ENCODE measurements at regions not wholly inside any gene's neighbourhood (a gene's known extent, or its start where the extent isn't known, plus 50 kb on each side); places are given as distances from the start of the nearest gene placed in this dataset.
"Not testable (repeated sequence)": the region's sequence is repeated elsewhere in the genome, so short reads cannot be mapped to it uniquely, and the experiment has no call there.

GRCh38 chr2:8370258-8370802 lies 311.5 kb upstream of the ID2 start:
- DNase-seq (ENCODE audit: low read depth): no peak

GRCh38 chr2:8371653-8372052 lies 310.2 kb upstream of the ID2 start:
- DNase-seq (ENCODE audit: low read depth): no peak

DNA sequence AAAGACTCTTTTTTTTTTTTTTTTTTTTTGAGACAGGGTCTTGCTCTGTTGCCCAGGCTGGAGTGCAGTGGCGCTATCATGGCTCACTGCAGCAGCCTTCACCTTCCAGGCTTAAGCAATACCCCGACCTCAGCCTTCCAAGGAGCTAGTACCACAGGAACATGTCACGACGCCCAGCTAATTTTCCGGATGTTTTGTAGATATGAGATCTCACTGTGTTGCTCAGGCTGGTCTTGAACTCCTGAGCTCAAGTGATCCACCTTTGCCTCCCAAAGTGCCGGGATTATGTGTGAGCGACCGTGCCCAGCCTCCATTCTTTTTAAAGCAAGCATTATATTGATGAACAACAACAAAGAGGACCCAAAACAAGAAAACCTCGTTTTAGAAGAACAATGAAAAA lies 307.1 kb upstream of the ID2 start:
- no peak for DNase-seq (ENCODE audit: low read depth)

DNA sequence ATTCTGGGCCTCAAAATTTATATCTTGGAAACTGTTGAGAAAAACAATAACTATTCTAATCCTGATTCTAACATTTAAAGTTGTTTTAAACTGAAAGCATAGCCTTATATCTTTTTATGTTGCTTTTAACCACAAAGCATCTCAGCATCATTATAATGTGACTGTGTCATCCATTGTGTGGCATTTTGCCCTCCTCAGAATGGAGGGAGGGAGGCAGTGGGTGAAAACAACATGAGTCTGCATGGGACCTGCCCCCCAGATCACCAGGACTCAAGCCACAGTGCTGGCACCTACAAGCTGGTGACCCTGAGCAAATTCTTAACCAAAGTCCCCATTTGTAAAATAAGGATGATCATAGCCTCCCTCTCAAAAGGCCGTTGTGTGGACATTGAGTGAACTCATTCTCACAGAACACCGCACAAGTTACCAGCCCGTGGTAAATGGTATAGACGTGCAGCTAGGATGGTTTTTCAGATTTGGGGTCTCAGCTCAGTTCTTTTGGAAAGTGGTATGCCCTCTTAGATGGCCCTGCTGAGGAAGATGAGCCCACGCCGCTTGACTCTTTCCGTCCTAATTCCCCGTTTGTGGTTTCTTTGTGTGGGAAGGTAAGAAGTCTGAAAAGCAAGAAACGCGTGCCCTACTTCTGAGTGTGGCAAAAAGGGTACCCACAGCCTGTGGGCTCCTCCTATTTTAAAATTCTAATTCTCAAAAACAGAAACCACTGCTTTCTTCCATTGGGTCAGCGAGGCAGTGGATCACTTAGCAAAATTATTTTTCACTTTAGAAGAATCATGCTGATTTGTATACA lies 305.0 kb upstream of the ID2 start:
- DNase-seq (ENCODE audit: low read depth): no peak

- DNase-seq (ENCODE audit: low read depth): no peak
Observed at GRCh38 chr2:8378016-8378810, 303.6 kb upstream of the ID2 start.

GRCh38 chr2:8379128-8379527 lies 302.7 kb upstream of the ID2 start:
- no peak for DNase-seq (ENCODE audit: low read depth)

DNA sequence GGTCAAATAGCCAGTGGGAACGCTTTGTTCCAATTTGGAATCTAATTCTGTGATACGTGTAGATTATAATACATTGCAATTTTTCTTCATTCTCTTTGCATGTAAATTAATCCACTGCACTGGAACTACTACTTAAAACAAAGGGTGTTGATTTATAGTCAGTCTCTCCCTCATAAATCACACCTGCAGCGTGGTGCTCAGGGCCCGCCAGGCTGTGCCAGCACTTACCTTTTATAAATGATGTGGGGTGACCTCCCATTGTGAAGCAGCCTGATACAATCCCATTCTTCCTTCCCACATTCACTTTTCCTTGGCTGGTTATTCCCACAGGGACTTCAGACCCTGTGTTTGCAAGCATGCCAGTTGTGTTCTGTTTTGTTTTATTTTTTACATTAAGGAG lies 302.3 kb upstream of the ID2 start:
- no peak for DNase-seq (ENCODE audit: low read depth)

GRCh38 chr2:8380026-8380425 lies 301.8 kb upstream of the ID2 start:
- no peak for DNase-seq (ENCODE audit: low read depth)

DNA sequence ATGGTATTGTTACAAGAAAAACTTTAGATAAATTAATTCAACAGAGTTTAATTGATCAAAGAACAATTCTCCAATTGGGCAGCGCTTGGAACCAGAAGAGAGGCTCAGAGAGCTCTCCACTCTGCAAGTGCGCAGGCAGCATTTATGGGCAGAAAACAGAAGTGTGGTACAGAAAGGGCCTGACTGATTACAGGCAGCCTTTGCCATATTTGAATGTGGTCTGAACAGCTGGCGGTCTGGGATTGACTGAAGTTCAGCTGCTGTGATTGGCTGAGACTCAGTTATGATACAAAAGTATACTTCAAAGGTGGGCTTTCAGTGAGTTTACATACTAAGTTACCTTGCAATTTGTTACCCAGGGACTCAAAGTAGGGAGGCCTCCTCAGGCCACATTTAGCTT lies 301.3 kb upstream of the ID2 start:
- DNase-seq (ENCODE audit: low read depth): no peak

DNA sequence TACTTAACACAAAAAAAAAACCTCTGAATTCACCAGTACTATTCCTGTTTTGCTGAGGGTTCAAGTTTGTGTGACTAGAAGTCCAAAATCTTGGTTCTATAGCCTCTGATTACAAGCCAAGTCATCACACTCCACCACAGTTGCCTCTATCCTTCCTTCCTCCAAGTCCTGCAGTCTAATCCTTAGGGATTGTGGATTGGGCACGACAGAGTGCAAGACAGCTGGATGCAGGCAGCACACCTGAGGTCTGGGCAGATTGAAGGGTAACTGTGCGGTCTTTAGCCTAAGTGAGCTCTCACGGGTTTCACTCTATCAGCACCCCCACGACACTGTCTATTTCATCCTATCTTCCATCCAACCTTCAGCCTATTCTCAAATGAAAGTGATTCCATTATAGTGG lies 299.4 kb upstream of the ID2 start:
- DNase-seq (ENCODE audit: low read depth): no peak

DNA sequence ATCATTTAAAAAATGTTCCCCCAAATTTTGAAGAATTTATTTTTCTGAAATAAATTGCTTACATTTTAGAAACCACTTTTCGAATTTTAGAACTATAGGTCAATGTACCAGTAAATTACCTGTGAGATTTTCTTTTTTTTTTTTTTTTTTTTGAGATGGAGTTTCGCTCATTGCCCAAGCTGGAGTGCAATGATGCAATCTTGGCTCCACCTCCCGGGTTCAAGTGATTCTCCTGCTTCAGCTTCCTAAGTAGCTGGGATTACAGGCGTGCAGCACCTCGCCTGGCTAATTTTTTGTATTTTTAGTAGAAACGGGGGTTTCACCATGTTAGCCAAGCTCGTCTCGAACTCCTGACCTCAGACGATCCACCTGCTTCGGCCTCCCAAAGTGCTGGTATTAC lies 295.1 kb upstream of the ID2 start:
- DNase-seq (ENCODE audit: low read depth): not testable (repeated sequence)

DNA sequence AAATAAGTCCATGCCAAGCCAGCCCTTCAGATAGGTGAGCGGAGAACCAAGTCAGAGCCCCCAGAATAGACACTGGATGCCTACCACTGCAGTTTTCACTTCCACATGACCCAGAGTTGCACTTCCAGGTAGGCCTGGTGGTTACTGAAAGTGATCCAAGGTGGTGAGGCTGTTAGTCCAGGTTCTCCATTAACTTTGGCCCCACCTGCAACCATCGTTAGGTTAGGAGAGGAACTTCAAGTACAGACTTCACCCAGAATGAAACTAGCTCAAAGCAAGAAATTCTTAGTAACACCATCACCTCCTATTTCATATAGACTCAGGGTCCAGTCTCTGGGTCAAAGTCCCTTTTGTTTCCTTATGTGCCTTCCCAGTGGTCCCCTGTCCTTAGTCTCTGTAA lies 293.1 kb upstream of the ID2 start:
- DNase-seq (ENCODE audit: low read depth): no peak

DNA sequence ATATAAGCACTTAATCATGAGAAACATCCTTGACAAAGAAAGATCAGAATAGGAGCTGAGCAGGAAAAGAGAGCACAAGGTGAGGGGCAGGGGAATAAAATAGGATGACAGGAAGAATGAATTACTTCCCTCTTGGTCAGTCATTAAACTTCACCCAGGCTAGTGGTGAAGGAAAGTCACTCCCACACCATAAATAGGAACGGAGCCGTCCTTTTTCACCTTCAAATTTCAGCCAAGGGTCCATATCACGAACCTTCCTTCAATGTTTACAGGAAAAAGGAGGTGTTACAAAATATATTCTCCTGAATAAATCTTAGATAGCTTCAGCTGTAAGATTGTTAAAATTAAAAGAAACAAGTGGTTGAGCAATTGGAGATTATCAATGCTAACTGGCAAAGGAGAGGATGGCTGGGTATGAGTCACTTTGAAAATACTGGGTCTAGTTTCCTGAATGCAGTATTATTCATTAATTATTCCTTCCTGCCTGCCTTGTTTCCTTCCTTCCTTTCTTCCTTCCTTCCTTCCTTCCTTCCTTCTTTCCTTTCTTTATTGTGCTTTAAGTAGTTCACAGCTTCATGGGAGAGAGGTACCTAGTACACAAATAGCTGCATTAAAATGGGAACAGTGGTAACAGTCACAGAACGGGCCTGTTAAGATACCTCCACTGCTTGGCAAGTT lies 292.3 kb upstream of the ID2 start:
- DNase-seq (ENCODE audit: low read depth): no peak

DNA sequence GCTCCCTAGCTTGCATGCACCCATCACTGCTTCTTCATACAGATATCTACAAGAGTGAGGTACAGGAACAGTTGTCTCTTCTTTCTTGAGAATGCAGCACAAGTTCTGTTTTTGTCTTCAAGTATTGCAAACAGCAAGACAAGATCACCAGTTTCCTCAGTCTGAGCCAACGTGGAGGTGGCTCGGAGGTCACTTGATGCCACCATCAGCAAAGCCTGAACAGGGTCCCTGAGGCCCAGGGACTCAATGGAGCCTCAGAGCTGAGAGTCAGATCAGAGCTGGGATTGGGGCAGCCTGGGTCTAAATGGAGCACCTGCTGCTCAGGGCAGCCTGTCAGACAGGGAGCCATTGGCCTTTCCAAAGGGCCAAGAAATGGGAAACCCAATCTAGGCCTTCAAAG lies 290.7 kb upstream of the ID2 start:
- DNase-seq (ENCODE audit: low read depth): no peak

GRCh38 chr2:8391584-8391983 lies 290.3 kb upstream of the ID2 start:
- DNase-seq (ENCODE audit: low read depth): no peak

GRCh38 chr2:8392098-8392866 lies 289.6 kb upstream of the ID2 start:
- no peak for DNase-seq (ENCODE audit: low read depth)

- no peak for DNase-seq (ENCODE audit: low read depth)
Observed at GRCh38 chr2:8393506-8393905, 288.4 kb upstream of the ID2 start.

GRCh38 chr2:8394131-8394530 lies 287.7 kb upstream of the ID2 start:
- no peak for DNase-seq (ENCODE audit: low read depth)

- no peak for DNase-seq (ENCODE audit: low read depth)
Observed at GRCh38 chr2:8394569-8395359, 287.1 kb upstream of the ID2 start.

GRCh38 chr2:8395718-8396117 lies 286.1 kb upstream of the ID2 start:
- no peak for DNase-seq (ENCODE audit: low read depth)

DNA sequence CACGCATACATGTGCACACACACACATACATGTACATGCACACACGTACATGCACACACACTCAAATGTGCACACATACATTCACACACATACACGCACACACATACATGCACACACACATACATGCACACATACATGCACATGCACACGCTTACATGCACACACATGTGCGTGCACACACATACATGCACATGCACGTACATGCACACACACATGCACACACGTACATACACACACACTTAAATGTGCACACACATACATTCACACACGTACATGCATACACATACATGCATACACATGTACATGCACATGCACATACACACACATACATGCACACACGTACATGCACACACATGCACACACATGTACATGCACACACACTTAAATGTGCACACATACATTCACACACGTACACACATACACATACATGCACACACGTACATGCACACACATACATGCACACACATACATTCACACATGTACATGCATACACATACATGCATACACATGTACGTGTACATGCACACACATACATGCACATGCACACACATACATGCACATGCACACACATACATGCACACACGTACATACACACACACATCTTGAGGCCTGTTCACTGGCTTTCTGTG lies 283.7 kb upstream of the ID2 start:
- no peak for DNase-seq (ENCODE audit: low read depth)

All from activated T-helper 1 cell treated with Interleukin-2 at 50 U/mL for 16 hours (primary cell).